PFSK-1 (cell line): ENCODE measurements at regions not wholly inside any gene's neighbourhood (a gene's known extent, or its start where the extent isn't known, plus 50 kb on each side); places are given as distances from the start of the nearest gene placed in this dataset.

Source experiments
- POLR2AphosphoS5 ChIP-seq: IDR thresholded peaks from 2 replicates; pipeline ENCODE4 v1.6.1; 2012; ENCODE audit warnings: low read depth, mild to moderate bottlenecking, control low read depth, low read length, moderate library complexity
- REST ChIP-seq, 2 experiments: IDR thresholded peaks; 2 replicates each; pipeline versions ENCODE4 v1.6.1 to v1.8.0; 2011 to 2012; ENCODE audit warnings: low read depth in 2 of 2, low read length in 2 of 2, control low read depth in 1 of 2, inconsistent platforms in 1 of 2, mild to moderate bottlenecking in 1 of 2, moderate library complexity in 1 of 2; ENCODE audit not compliant: insufficient read depth in 1 of 2
- SIN3A ChIP-seq: IDR thresholded peaks from 2 replicates; pipeline ENCODE4 v1.6.1; 2012; ENCODE audit warnings: mild to moderate bottlenecking, low read length, moderate library complexity, borderline replicate concordance; ENCODE audit not compliant: insufficient read depth
- TAF1 ChIP-seq: IDR thresholded peaks from 2 replicates; pipeline ENCODE4 v1.6.1; 2012; ENCODE audit warnings: low read length, control low read depth, borderline replicate concordance; ENCODE audit not compliant: insufficient read depth

- no peak for TF ChIP-seq POLR2AphosphoS5
- no peak for TF ChIP-seq TAF1
- no peak for TF ChIP-seq REST (IDR thresholded peaks at IDR 0.05; ENCODE audit: insufficient read depth in 1 of 2, low read depth in 2 of 2, low read length in 2 of 2)
- TF ChIP-seq SIN3A: no peak
Observed at GRCh38 chr14:58832095-58832521, 194.3 kb downstream of the DACT1 start.
